ENCODE measurements at regions not wholly inside any gene's neighbourhood (a gene's known extent, or its start where the extent isn't known, plus 50 kb on each side); places are given as distances from the start of the nearest gene placed in this dataset.

DNA sequence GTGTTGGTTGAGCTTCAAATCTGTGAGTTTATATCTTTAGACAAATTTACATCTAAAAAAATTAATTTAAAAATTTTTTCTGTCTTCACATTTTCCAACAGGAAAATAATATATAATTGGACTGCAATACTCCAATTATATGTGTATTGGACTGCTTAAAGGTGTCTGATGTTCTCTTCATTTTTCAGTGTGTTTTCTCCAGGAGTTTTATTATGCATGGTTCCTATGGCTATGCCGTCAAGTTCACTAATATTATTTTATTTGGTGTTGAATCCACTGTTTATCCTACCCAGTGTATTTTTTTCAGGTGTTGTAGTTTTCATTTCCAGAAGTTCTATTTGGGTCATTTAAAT, 62.1 kb upstream of the CTLA4 start:
- no peak for DNase-seq
- no peaks in the 10 kb centered on the region for H3K36me3 ChIP-seq (ENCODE audit: insufficient read depth, low read length)
- H3K27ac Mint-ChIP-seq = peak overlapping the region in 4 of 7 donors; percentile 32 to 88 (median 56)
- peaks cover 0 to 21% (median 10%) of the 10 kb centered on the region in 8 donors for H3K9me3 Mint-ChIP-seq
- no peaks in the 10 kb centered on the region for H3K27me3 ChIP-seq (ENCODE audit: insufficient read depth, low read length)
- peaks cover 45 to 83% (median 66%) of the 10 kb centered on the region in 4 donors for H3K4me1 Mint-ChIP-seq
- intact Hi-C loops (cut with micrococcal nuclease) = loop anchor here (2.0 kb wide), 1 partner anchor 61 kb away; the partner anchor contains the start of gene CTLA4
- ChIA-PET POLR2A (ENCODE audit: partially characterized antibody) (interaction anchor here (1.3 to 3.1 kb wide), 4 partner anchors 9 to 85 kb away, joined by 3 to 17 read pairs (median 4); no protein-coding TSS in a partner anchor), CTCF (ENCODE audit: partially characterized antibody) (interaction anchor here (1.4 to 6.6 kb wide), 4 partner anchors 8 to 321 kb away, joined by 3 to 53 read pairs (median 4); no protein-coding TSS in a partner anchor)
- no peak overlapping the region for H3K27ac ChIP-seq (ENCODE audit: low read depth, low read length)
- H3K36me3 Mint-ChIP-seq = peaks cover 0 to 2% of the 10 kb centered on the region in 2 donors
- H3K9me3 ChIP-seq (ENCODE audit: control insufficient read depth in 1 of 2, low read length in 2 of 2) = no peaks in the 10 kb centered on the region
- peak overlapping the region in 1 of 8 donors; percentile 49 for H3K4me3 Mint-ChIP-seq
- H3K4me1 ChIP-seq (ENCODE audit: insufficient read depth, low read length) = peaks cover 63% of the 10 kb centered on the region
- no peak overlapping the region for H3K4me3 ChIP-seq (ENCODE audit: low read length in 2 of 2)
- no peaks in the 10 kb centered on the region for H3K27me3 Mint-ChIP-seq

DNA sequence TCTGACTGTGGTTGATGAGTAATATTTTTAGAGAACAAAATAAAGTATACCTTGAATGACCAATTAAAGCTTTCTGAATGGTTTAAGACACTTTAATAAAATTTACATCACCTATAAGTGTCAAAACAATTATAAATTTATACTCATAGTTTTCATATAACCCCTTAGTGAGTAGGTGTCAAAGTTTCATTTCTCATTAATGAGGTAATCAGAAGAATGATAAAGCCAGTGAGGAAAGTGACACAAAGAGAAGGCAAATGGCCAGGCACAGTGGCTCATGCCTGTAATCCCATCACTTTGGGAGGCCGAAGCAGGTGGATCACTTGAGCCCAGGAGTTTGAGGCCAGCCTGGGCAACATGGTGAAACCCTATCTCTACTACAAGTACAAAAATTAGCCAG, 60.8 kb upstream of the CTLA4 start:
- Mint-ChIP-seq H3K9me3 (peaks cover 0 to 9% (median 1%) of the 10 kb centered on the region in 8 donors), H3K4me3 (no peak overlapping the region), H3K4me1 (peaks cover 47 to 84% (median 66%) of the 10 kb centered on the region in 4 donors), H3K27ac (peak overlapping the region in 3 of 7 donors; percentile 3 to 72 (median 49)), H3K27me3 (no peaks in the 10 kb centered on the region), H3K36me3 (no peaks in the 10 kb centered on the region)
- CTCF ChIA-PET (ENCODE audit: partially characterized antibody) = interaction anchor here (1.0 to 6.6 kb wide), 5 partner anchors 8 to 322 kb away, joined by 3 to 53 read pairs (median 4); no protein-coding TSS in a partner anchor
- H3K27me3 ChIP-seq (ENCODE audit: insufficient read depth, low read length) = no peaks in the 10 kb centered on the region
- H3K4me3 ChIP-seq (ENCODE audit: low read length in 2 of 2) = no peak overlapping the region
- H3K9me3 ChIP-seq (ENCODE audit: control insufficient read depth in 1 of 2, low read length in 2 of 2) = no peaks in the 10 kb centered on the region
- no peak overlapping the region for H3K27ac ChIP-seq (ENCODE audit: low read depth, low read length)
- no peak for DNase-seq
- intact Hi-C loops (cut with micrococcal nuclease) = no loop called here
- no peaks in the 10 kb centered on the region for H3K36me3 ChIP-seq (ENCODE audit: insufficient read depth, low read length)
- POLR2A ChIA-PET (ENCODE audit: partially characterized antibody) = interaction anchor here (0.9 to 2.0 kb wide), 5 partner anchors 57 to 97 kb away, joined by 3 to 4 read pairs (median 4); no protein-coding TSS in a partner anchor
- H3K4me1 ChIP-seq (ENCODE audit: insufficient read depth, low read length) = peaks cover 73% of the 10 kb centered on the region

DNA sequence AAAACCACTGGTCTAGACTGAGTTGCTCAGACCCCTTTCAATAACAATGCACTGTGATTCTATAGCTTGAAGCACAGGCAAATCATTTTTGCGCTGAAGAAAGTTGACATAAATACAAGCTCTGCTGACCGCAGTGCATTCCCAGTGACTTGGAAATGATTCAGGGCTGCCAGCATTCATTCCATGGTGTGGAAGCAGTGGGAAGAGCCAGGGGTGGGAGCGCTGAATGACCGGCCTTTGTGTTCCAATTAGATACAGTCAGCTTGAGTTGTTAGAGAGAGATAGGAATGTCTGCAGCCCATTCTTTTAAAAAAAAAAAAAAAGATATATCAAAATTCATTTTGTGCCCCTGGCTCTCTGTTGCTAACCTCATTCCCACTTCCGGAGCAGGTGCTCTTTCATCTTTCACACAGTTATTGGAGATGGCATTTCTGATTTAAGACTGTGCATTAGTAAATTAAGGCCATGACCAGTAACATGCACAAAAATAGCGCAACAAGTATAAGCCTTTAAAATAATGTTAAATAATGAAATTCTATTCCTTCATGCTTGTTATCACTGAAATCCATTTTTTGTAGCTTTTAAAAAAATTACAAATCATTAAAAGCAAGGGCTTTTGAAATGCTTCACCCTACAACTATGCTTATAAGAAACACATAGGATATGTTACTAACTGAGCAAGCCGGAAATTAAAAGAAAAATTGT, 59.4 kb upstream of the CTLA4 start:
- Mint-ChIP-seq H3K4me1 (peaks cover 43 to 86% (median 68%) of the 10 kb centered on the region in 4 donors), H3K27ac (peak overlapping the region in 1 of 7 donors; percentile 59)
- CTCF ChIA-PET (ENCODE audit: partially characterized antibody) = interaction anchor here (1.0 to 1.5 kb wide), 3 partner anchors 190 to 583 kb away, joined by 3 to 4 read pairs (median 3); no protein-coding TSS in a partner anchor

DNA sequence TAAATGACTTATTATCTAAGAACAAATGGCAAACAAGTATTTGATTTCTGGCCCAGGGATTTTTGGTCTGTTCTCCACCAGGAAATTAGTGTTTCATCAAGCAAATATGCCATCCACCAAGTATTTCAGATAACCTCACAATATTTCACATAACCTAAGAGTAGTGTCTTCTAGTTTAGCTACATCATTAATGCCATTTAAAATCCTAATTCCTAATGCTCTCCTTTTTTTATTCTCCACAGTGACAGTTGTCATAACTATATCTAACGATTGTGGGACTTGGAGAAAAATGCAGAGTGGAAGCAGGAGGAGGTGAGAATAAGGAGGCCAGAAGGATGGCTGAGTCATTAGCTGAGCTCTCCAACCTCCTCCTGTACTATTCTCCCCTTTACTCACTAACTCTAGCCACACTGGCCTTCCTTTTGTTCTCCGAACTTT, 58.5 kb upstream of the CTLA4 start:
- intact Hi-C loops (cut with micrococcal nuclease) = loop anchor here (1.0 kb wide), 1 partner anchor 325 kb away; no protein-coding TSS in a partner anchor
- Mint-ChIP-seq H3K27me3 (no peaks in the 10 kb centered on the region), H3K36me3 (no peaks in the 10 kb centered on the region), H3K4me1 (peaks cover 34 to 86% (median 65%) of the 10 kb centered on the region in 4 donors), H3K9me3 (peaks cover 0 to 8% (median 1%) of the 10 kb centered on the region in 8 donors), H3K4me3 (peak overlapping the region in 2 of 8 donors; percentile 2 to 54), H3K27ac (peak overlapping the region in 6 of 7 donors; percentile 1 to 75 (median 68))
- Histone ChIP-seq H3K4me3 (ENCODE audit: low read length in 2 of 2) (no peak overlapping the region), H3K36me3 (ENCODE audit: insufficient read depth, low read length) (no peaks in the 10 kb centered on the region), H3K27me3 (ENCODE audit: insufficient read depth, low read length) (no peaks in the 10 kb centered on the region), H3K4me1 (ENCODE audit: insufficient read depth, low read length) (peaks cover 76% of the 10 kb centered on the region), H3K9me3 (ENCODE audit: control insufficient read depth in 1 of 2, low read length in 2 of 2) (no peaks in the 10 kb centered on the region), H3K27ac (ENCODE audit: low read depth, low read length) (no peak overlapping the region)
- ChIA-PET CTCF (ENCODE audit: partially characterized antibody) (interaction anchor here (1.0 to 1.6 kb wide), 3 partner anchors 26 to 584 kb away, joined by 3 to 5 read pairs (median 4); no protein-coding TSS in a partner anchor), POLR2A (ENCODE audit: partially characterized antibody) (interaction anchor here (1.4 to 3.1 kb wide), 2 partner anchors 69 to 100 kb away, joined by 4 to 27 read pairs; no protein-coding TSS in a partner anchor)
- DNase-seq = no peak

More for the DNA sequence above, 59.4 kb upstream of the CTLA4 start:
- no peaks in the 10 kb centered on the region for H3K36me3 Mint-ChIP-seq
- no peaks in the 10 kb centered on the region for H3K36me3 ChIP-seq (ENCODE audit: insufficient read depth, low read length)
- POLR2A ChIA-PET (ENCODE audit: partially characterized antibody) = interaction anchor here (2.0 kb wide), 1 partner anchor 99 kb away, joined by 4 read pairs; no protein-coding TSS in a partner anchor
- no peak overlapping the region for H3K4me3 ChIP-seq (ENCODE audit: low read length in 2 of 2)
- DNase-seq = no peak
- no peak overlapping the region for H3K27ac ChIP-seq (ENCODE audit: low read depth, low read length)
- H3K27me3 ChIP-seq (ENCODE audit: insufficient read depth, low read length) = no peaks in the 10 kb centered on the region
- H3K27me3 Mint-ChIP-seq = no peaks in the 10 kb centered on the region
- peaks cover 0 to 8% (median 1%) of the 10 kb centered on the region in 8 donors for H3K9me3 Mint-ChIP-seq
- H3K4me1 ChIP-seq (ENCODE audit: insufficient read depth, low read length) = peaks cover 77% of the 10 kb centered on the region
- intact Hi-C loops (cut with micrococcal nuclease) = no loop called here
- H3K9me3 ChIP-seq (ENCODE audit: control insufficient read depth in 1 of 2, low read length in 2 of 2) = no peaks in the 10 kb centered on the region
- H3K4me3 Mint-ChIP-seq = peak overlapping the region in 2 of 8 donors; percentile 29 to 43

- no peak for DNase-seq
- Mint-ChIP-seq H3K27me3 (no peaks in the 10 kb centered on the region), H3K4me3 (no peak overlapping the region), H3K36me3 (no peaks in the 10 kb centered on the region), H3K27ac (peak overlapping the region in 5 of 7 donors; percentile 43 to 75 (median 67)), H3K4me1 (peaks cover 29 to 86% (median 64%) of the 10 kb centered on the region in 4 donors), H3K9me3 (peaks cover 0 to 4% (median 1%) of the 10 kb centered on the region in 8 donors)
- no peaks in the 10 kb centered on the region for H3K36me3 ChIP-seq (ENCODE audit: insufficient read depth, low read length)
- ChIA-PET POLR2A (ENCODE audit: partially characterized antibody) (interaction anchor here (1.4 to 3.1 kb wide), 3 partner anchors 11 to 101 kb away, joined by 4 to 27 read pairs (median 4); no protein-coding TSS in a partner anchor), CTCF (ENCODE audit: partially characterized antibody) (interaction anchor here (1.4 to 1.6 kb wide), 2 partner anchors 27 to 48 kb away, joined by 4 to 5 read pairs; no protein-coding TSS in a partner anchor)
- peaks cover 71% of the 10 kb centered on the region for H3K4me1 ChIP-seq (ENCODE audit: insufficient read depth, low read length)
- no peak overlapping the region for H3K4me3 ChIP-seq (ENCODE audit: low read length in 2 of 2)
- H3K27me3 ChIP-seq (ENCODE audit: insufficient read depth, low read length) = no peaks in the 10 kb centered on the region
- no peak overlapping the region for H3K27ac ChIP-seq (ENCODE audit: low read depth, low read length)
- H3K9me3 ChIP-seq (ENCODE audit: control insufficient read depth in 1 of 2, low read length in 2 of 2) = no peaks in the 10 kb centered on the region
- intact Hi-C loops (cut with micrococcal nuclease) = loop anchor here (1.0 kb wide), 1 partner anchor 326 kb away; no protein-coding TSS in a partner anchor
These were observed 57.5 kb upstream of the CTLA4 start for GRCh38 chr2:203809991-203810510.

DNA sequence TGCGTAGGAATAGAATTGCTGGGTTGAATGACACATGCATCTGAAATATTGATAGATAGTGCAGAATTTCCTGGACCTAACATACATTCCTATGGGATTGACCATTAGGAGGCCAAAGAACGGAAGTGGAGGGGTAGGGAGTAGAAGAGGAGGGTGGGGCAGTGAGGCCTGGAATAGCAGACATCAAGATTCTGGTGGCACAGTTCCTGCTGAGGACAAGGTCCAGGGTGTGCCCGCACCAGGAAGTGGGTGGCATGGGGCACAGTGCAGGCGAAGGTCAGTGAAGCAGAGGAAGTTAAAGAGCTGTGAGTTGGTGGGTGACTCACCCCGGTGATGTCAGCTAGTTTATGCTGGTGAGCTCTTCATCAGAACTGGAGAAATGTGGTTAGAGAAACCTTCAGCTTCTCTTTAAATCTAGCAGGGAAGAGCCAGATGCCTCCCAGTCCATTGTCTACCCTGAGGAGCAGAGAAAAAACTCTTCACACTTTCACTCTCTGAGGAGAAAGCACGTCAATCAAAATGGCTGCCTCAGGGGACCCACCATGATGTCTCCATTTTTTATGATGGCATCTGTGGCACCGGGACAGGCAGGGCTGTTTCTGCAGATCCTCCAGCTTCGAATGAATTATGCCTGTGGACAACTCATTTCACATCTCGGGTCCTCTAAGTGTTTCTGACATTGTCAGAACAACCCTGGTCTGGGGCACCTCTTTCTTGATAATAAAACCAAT, 55.9 kb upstream of the CTLA4 start:
- Mint-ChIP-seq H3K27ac (peak overlapping the region; percentile 74 to 94 (median 75)), H3K9me3 (peaks cover 0 to under 1% (median 0%) of the 10 kb centered on the region in 8 donors), H3K4me1 (peaks cover 31 to 80% (median 57%) of the 10 kb centered on the region in 4 donors), H3K27me3 (no peaks in the 10 kb centered on the region), H3K36me3 (no peaks in the 10 kb centered on the region), H3K4me3 (peak overlapping the region in 7 of 8 donors; percentile 36 to 75 (median 53))
- no peaks in the 10 kb centered on the region for H3K9me3 ChIP-seq (ENCODE audit: control insufficient read depth in 1 of 2, low read length in 2 of 2)
- ChIA-PET CTCF (ENCODE audit: partially characterized antibody) (interaction anchor here (0.7 to 8.2 kb wide), 8 partner anchors 8 to 358 kb away, joined by 3 to 118 read pairs (median 5); partner anchors contain the start of gene CTLA4), POLR2A (ENCODE audit: partially characterized antibody) (interaction anchor here (0.9 to 3.1 kb wide), 13 partner anchors 9 to 327 kb away, joined by 3 to 27 read pairs (median 4); partner anchors contain the start of genes CD28 and CTLA4)
- intact Hi-C loops (cut with micrococcal nuclease) = no loop called here
- DNase-seq = peak; percentile 15 to 83 (median 42)
- H3K36me3 ChIP-seq (ENCODE audit: insufficient read depth, low read length) = no peaks in the 10 kb centered on the region
- no peak overlapping the region for H3K4me3 ChIP-seq (ENCODE audit: low read length in 2 of 2)
- H3K4me1 ChIP-seq (ENCODE audit: insufficient read depth, low read length) = peaks cover 71% of the 10 kb centered on the region
- no peaks in the 10 kb centered on the region for H3K27me3 ChIP-seq (ENCODE audit: insufficient read depth, low read length)
- H3K27ac ChIP-seq (ENCODE audit: low read depth, low read length) = no peak overlapping the region
